IPS DF 6.9 (cell line): ENCODE measurements at regions not wholly inside any gene's neighbourhood (a gene's known extent, or its start where the extent isn't known, plus 50 kb on each side); places are given as distances from the start of the nearest gene placed in this dataset.

Experiments used
- DNase-seq: peaks from one replicate; pipeline ENCODE4 v3.0.0-alpha.2; 2013; ENCODE audit warnings: low read depth, low spot score
- H3K27ac ChIP-seq: one replicate; pipeline ENCODE4 v1.5.1; 2013; ENCODE audit warnings: low read length, control low read depth
- H3K27me3 ChIP-seq: 2 replicates; pipeline ENCODE4 v1.6.1; 2013; ENCODE audit warnings: mild to moderate bottlenecking, low read length; ENCODE audit not compliant: control insufficient read depth, insufficient read depth
- H3K36me3 ChIP-seq: 2 replicates; pipeline ENCODE4 v1.6.1; 2013; ENCODE audit warnings: low read length; ENCODE audit not compliant: control insufficient read depth, insufficient read depth
- H3K4me1 ChIP-seq: 2 replicates; pipeline ENCODE4 v1.6.1; 2013; ENCODE audit warnings: low read length; ENCODE audit not compliant: control insufficient read depth, insufficient read depth
- H3K4me3 ChIP-seq: 2 replicates; pipeline ENCODE4 v1.5.1; 2013; ENCODE audit warnings: mild to moderate bottlenecking, low read length
- H3K9me3 ChIP-seq: 2 replicates; pipeline ENCODE4 v1.6.1; 2013; ENCODE audit warnings: low read length, inconsistent platforms; ENCODE audit not compliant: control insufficient read depth, insufficient read depth
- WGBS: extraction: QIAGEN DNeasy Blood & Tissue Kit; methylation state at CpG from one replicate; pipeline ENCODE4 v1.1.7; 2013; ENCODE audit warnings: mixed read lengths, missing lambda C conversion rate; ENCODE audit not compliant: insufficient read length, insufficient coverage; 5-methylcytosine and 5-hydroxymethylcytosine counted together

GRCh38 chr1:5571438-5571837 lies 420.8 kb downstream of the NPHP4 start:
- no peaks in the 10 kb centered on the region for H3K4me1 ChIP-seq
- no peaks in the 10 kb centered on the region for H3K36me3 ChIP-seq
- WGBS = no CpG with 5 or more reads among the region's 5 CpGs
- no peak overlapping the region for H3K27ac ChIP-seq
- no peak overlapping the region for H3K4me3 ChIP-seq
- no peaks in the 10 kb centered on the region; the same call in 1 of the 2 replicates for H3K9me3 ChIP-seq
- no peaks in the 10 kb centered on the region for H3K27me3 ChIP-seq
- no peak for DNase-seq

- Histone ChIP-seq H3K4me3 (no peak overlapping the region), H3K27ac (no peak overlapping the region), H3K27me3 (no peaks in the 10 kb centered on the region), H3K36me3 (no peaks in the 10 kb centered on the region), H3K9me3 (no peaks in the 10 kb centered on the region; the same call in 1 of the 2 replicates), H3K4me1 (no peaks in the 10 kb centered on the region)
- WGBS = no CpG with 5 or more reads among the region's 2 CpGs
- DNase-seq = no peak
Observed at GRCh38 chr1:5570931-5571330, 421.3 kb downstream of the NPHP4 start.

GRCh38 chr1:5568321-5568720 lies 423.9 kb downstream of the NPHP4 start:
- no peak for DNase-seq
- Histone ChIP-seq H3K27ac (no peak overlapping the region), H3K4me1 (no peaks in the 10 kb centered on the region; the same call in 1 of the 2 replicates), H3K36me3 (no peaks in the 10 kb centered on the region), H3K4me3 (no peak overlapping the region), H3K27me3 (no peaks in the 10 kb centered on the region), H3K9me3 (peaks cover 2% of the 10 kb centered on the region; the same call in 1 of the 2 replicates)
- no CpG with 5 or more reads among the region's 6 CpGs for WGBS

GRCh38 chr1:5567839-5568238 lies 424.4 kb downstream of the NPHP4 start:
- H3K27ac ChIP-seq = no peak overlapping the region
- DNase-seq = no peak
- no peaks in the 10 kb centered on the region for H3K27me3 ChIP-seq
- H3K4me3 ChIP-seq = no peak overlapping the region
- H3K36me3 ChIP-seq = no peaks in the 10 kb centered on the region
- H3K4me1 ChIP-seq = no peaks in the 10 kb centered on the region; the same call in 1 of the 2 replicates
- H3K9me3 ChIP-seq = peaks cover 2% of the 10 kb centered on the region; the same call in 1 of the 2 replicates
- no CpG with 5 or more reads among the region's 3 CpGs for WGBS

- H3K27me3 ChIP-seq = no peaks in the 10 kb centered on the region
- no peaks in the 10 kb centered on the region; the same call in 1 of the 2 replicates for H3K4me1 ChIP-seq
- no peak for DNase-seq
- H3K9me3 ChIP-seq = peaks cover 2% of the 10 kb centered on the region; the same call in 1 of the 2 replicates
- H3K27ac ChIP-seq = no peak overlapping the region
- WGBS = no CpG with 5 or more reads among the region's 4 CpGs
- no peak overlapping the region for H3K4me3 ChIP-seq
- no peaks in the 10 kb centered on the region for H3K36me3 ChIP-seq
Observed at GRCh38 chr1:5566924-5567323, 425.3 kb downstream of the NPHP4 start.

DNA sequence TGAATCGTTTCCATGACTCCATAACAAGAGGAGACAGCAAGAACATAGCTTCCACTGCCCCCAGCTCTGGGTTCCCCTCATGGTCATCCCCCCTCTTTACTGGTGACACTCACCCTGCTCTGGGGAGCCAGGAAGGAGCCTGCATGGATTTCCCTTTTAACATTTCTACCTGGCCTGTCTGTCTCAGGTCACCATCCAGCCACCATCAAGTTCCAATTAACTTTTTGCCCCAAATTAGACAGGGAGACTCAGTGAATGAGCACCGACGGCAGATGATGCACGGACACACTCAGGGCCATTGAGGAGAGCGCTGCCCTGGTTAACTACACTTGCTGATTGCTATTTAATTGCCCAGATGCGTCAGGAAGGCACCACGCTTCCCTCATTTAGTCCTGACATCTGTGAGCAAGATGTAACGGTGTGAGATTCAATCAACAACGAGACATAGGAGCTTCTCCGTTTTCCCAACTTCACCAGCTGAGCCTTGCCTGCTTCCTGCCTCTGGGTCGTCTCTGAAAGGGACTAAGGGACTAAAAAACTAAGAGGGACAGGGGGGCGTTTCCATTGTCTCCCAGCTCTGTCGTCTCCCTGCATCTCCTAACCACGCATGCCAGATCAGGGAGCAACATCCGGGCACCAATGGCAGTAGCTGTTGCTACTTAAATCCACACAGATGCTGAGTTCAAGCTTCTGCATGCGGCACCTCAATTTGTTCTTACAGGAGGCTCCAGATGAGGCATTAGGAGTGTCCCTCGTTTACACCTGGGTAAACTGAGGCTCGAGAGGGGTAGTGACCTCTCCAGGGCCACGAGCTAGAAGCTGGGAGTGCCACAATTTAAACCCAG lies 426.7 kb downstream of the NPHP4 start:
- DNase-seq = no peak
- no peak overlapping the region for H3K4me3 ChIP-seq
- no peak overlapping the region for H3K27ac ChIP-seq
- no CpG with 5 or more reads among the region's 19 CpGs for WGBS
- no peaks in the 10 kb centered on the region for H3K27me3 ChIP-seq
- H3K36me3 ChIP-seq = no peaks in the 10 kb centered on the region
- H3K4me1 ChIP-seq = no peaks in the 10 kb centered on the region; the same call in 1 of the 2 replicates
- H3K9me3 ChIP-seq = peaks cover 5% of the 10 kb centered on the region; the same call in 1 of the 2 replicates

GRCh38 chr1:5564578-5565257 lies 427.5 kb downstream of the NPHP4 start:
- Histone ChIP-seq H3K36me3 (no peaks in the 10 kb centered on the region), H3K9me3 (peaks cover 5% of the 10 kb centered on the region; the same call in 1 of the 2 replicates), H3K4me1 (no peaks in the 10 kb centered on the region; the same call in 1 of the 2 replicates), H3K27me3 (no peaks in the 10 kb centered on the region), H3K4me3 (no peak overlapping the region), H3K27ac (no peak overlapping the region)
- no CpG with 5 or more reads among the region's 10 CpGs for WGBS
- DNase-seq = no peak

DNA sequence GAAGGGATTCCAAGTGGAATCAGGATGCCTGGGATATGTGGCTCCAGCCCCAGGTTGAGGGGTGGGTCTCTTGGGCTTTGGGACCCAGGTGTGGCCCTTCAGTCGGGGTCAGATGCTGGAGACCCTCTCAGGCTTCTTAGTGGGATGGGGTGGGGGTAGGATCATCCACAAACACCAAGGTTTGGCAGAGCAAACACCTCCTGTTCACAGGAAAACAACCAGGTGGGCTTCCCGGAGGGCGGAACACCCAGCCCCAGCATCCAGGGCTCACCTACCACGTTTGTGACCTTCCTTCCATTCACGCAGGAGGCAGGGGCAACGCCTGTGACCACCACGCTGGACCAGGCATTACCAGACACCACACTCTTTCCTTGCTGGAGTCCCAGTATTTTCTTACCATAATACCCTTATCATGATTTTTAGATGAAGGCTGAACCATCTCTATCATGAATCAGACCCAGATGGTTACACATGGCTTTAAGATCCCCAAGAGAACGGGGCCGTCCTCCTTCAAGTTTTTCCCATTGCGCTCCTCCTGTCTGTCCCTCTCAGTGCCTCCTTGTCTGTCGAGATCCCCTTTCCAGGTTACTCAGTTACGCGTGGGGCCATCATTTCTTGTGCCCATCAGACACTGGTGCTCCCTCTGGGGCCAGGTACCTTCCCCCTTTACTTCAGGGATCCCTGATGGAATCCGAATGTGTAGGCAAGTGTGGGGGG lies 428.2 kb downstream of the NPHP4 start:
- peaks cover 5% of the 10 kb centered on the region; the same call in 1 of the 2 replicates for H3K9me3 ChIP-seq
- no peak for DNase-seq
- H3K27ac ChIP-seq = no peak overlapping the region
- no peaks in the 10 kb centered on the region for H3K27me3 ChIP-seq
- WGBS = no CpG with 5 or more reads among the region's 14 CpGs
- no peak overlapping the region for H3K4me3 ChIP-seq
- no peaks in the 10 kb centered on the region for H3K36me3 ChIP-seq
- H3K4me1 ChIP-seq = no peaks in the 10 kb centered on the region; the same call in 1 of the 2 replicates

GRCh38 chr1:5562769-5563168 lies 429.5 kb downstream of the NPHP4 start:
- Histone ChIP-seq H3K36me3 (no peaks in the 10 kb centered on the region), H3K4me1 (no peaks in the 10 kb centered on the region; the same call in 1 of the 2 replicates), H3K9me3 (peaks cover 5% of the 10 kb centered on the region; the same call in 1 of the 2 replicates), H3K4me3 (no peak overlapping the region), H3K27me3 (no peaks in the 10 kb centered on the region), H3K27ac (no peak overlapping the region)
- WGBS = no CpG with 5 or more reads among the region's 4 CpGs
- no peak for DNase-seq

GRCh38 chr1:5562331-5562730 lies 429.9 kb downstream of the NPHP4 start:
- H3K4me1 ChIP-seq = no peaks in the 10 kb centered on the region; the same call in 1 of the 2 replicates
- WGBS = no CpG with 5 or more reads among the region's 3 CpGs

More at GRCh38 chr1:5562331-5562730, 429.9 kb downstream of the NPHP4 start:
- Histone ChIP-seq H3K9me3 (peaks cover 5% of the 10 kb centered on the region; the same call in 1 of the 2 replicates), H3K27me3 (no peaks in the 10 kb centered on the region), H3K4me3 (no peak overlapping the region), H3K36me3 (no peaks in the 10 kb centered on the region), H3K27ac (no peak overlapping the region)
- DNase-seq = no peak
